GM23338 (cell line): ENCODE measurements at regions not wholly inside any gene's neighbourhood (a gene's known extent, or its start where the extent isn't known, plus 50 kb on each side); places are given as distances from the start of the nearest gene placed in this dataset.

Experiments used
- CTCF ChIP-seq, 2 experiments: fragments of 200-600 bp in 1 of 2; sonication (generic) in 1 of 2; conservative IDR thresholded peaks; 2 replicates each; pipeline versions ENCODE4 v1.5.1 to v1.6.1; 2016 to 2017; ENCODE audit warnings: antibody characterized with exemption in 2 of 2, low read depth in 2 of 2, mild to moderate bottlenecking in 2 of 2, moderate library complexity in 1 of 2
- NANOG ChIP-seq: IDR thresholded peaks from 2 replicates; pipeline ENCODE4 v1.6.1; 2016; ENCODE audit warnings: antibody characterized with exemption, borderline replicate concordance

GRCh38 chr7:26603631-26604030 lies 260.8 kb downstream of the SKAP2 start:
- TF ChIP-seq CTCF (conservative IDR thresholded peaks at IDR 0.05; ENCODE audit: low read depth in 2 of 2), result no peak
- no peak for TF ChIP-seq NANOG
